HG02870 (cell line): ENCODE measurements at regions not wholly inside any gene's neighbourhood (a gene's known extent, or its start where the extent isn't known, plus 50 kb on each side); places are given as distances from the start of the nearest gene placed in this dataset.

Experiments used
- ATAC-seq: cut with Tn5 transposase; IDR thresholded peaks from one replicate; pipeline ENCODE4 v1.9.1; 2021; ENCODE audit warnings: mild to moderate bottlenecking, moderate library complexity; ENCODE audit not compliant: unreplicated experiment

GRCh38 chr18:22542406-22542835 is 124.7 kb upstream of the CTAGE1 start:
- ATAC-seq: no peak

- no peak for ATAC-seq
Observed at GRCh38 chr18:22543769-22544168, 126.1 kb upstream of the CTAGE1 start.

GRCh38 chr18:22544626-22545025 is 126.9 kb upstream of the CTAGE1 start:
- no peak for ATAC-seq

- ATAC-seq: no peak
Observed at GRCh38 chr18:22545066-22545760, 127.5 kb upstream of the CTAGE1 start.

- no peak for ATAC-seq
Observed at GRCh38 chr18:22546905-22547570, 129.3 kb upstream of the CTAGE1 start.

GRCh38 chr18:22547807-22548561 is 130.3 kb upstream of the CTAGE1 start:
- ATAC-seq: no peak

- ATAC-seq: no peak
Observed at GRCh38 chr18:22549260-22549937, 131.7 kb upstream of the CTAGE1 start.

GRCh38 chr18:22550366-22550765 is 132.7 kb upstream of the CTAGE1 start:
- no peak for ATAC-seq

- no peak for ATAC-seq
Observed at GRCh38 chr18:22550861-22551260, 133.1 kb upstream of the CTAGE1 start.

GRCh38 chr18:22551536-22552151 is 133.9 kb upstream of the CTAGE1 start:
- ATAC-seq: no peak

GRCh38 chr18:22552254-22552653 is 134.5 kb upstream of the CTAGE1 start:
- no peak for ATAC-seq

- no peak for ATAC-seq
Observed at GRCh38 chr18:22552899-22553460, 135.3 kb upstream of the CTAGE1 start.

- no peak for ATAC-seq
Observed at GRCh38 chr18:22556222-22557167, 138.8 kb upstream of the CTAGE1 start.

GRCh38 chr18:22557168-22557941 is 139.6 kb upstream of the CTAGE1 start:
- ATAC-seq: no peak

GRCh38 chr18:22558945-22559385 is 141.2 kb upstream of the CTAGE1 start:
- ATAC-seq: no peak

GRCh38 chr18:22559414-22560274 is 141.9 kb upstream of the CTAGE1 start:
- ATAC-seq: no peak

- no peak for ATAC-seq
Observed at GRCh38 chr18:22560275-22560610, 142.5 kb upstream of the CTAGE1 start.

GRCh38 chr18:22560797-22561196 is 143.1 kb upstream of the CTAGE1 start:
- no peak for ATAC-seq
